Adrenal gland (tissue), 9 donors: ENCODE measurements at regions not wholly inside any gene's neighbourhood (a gene's known extent, or its start where the extent isn't known, plus 50 kb on each side); places are given as distances from the start of the nearest gene placed in this dataset.

ENCODE experiments used
- DNase-seq, 7 donors: peaks; one replicate each; pipeline ENCODE4 v3.0.0-alpha.2; 2019 to 2020
- H3K27ac ChIP-seq, 5 donors: fragments of 200-600 bp; sonication (generic) in 4 of 5; 1 replicate in 3 of 5; 2 replicates in 2 of 5; pipeline versions ENCODE4 v1.5.1 to v1.8.0; 2016 to 2020; ENCODE audit warnings: mild to moderate bottlenecking in 1 of 5
- H3K27me3 ChIP-seq: fragments of 200-600 bp; 2 replicates; pipeline ENCODE4 v1.8.0; 2021
- H3K36me3 ChIP-seq, 2 donors: fragments of 200-600 bp; replicated peaks in 1 of 2; 1 replicate in 1 of 2; 2 replicates in 1 of 2; pipeline versions ENCODE4 v1.5.1 to v1.8.0; 2018 to 2022
- H3K4me1 ChIP-seq, 2 donors: fragments of 200-600 bp; replicated peaks in 1 of 2; 1 replicate in 1 of 2; 2 replicates in 1 of 2; pipeline versions ENCODE4 v1.5.1 to v1.8.0; 2018 to 2021
- H3K4me3 ChIP-seq, 4 donors: fragments of 200-600 bp; sonication (generic) in 3 of 4; one replicate each; pipeline ENCODE4 v1.5.1; 2016 to 2018
- H3K9me3 ChIP-seq, 3 donors: fragments of 200-600 bp; sonication (generic) in 1 of 3; replicated peaks in 1 of 3; 1 replicate in 2 of 3; 2 replicates in 1 of 3; pipeline versions ENCODE4 v1.5.1 to v1.8.0; 2016 to 2021
- POLR2A ChIP-seq, 2 donors: fragments of 450-650 bp; IDR thresholded peaks; one replicate each; pipeline ENCODE4 v1.6.1; 2017; ENCODE audit warnings: antibody characterized with exemption in 2 of 2, mild to moderate bottlenecking in 2 of 2, moderate library complexity in 1 of 2
- WGBS, 4 donors: extraction: QIAGEN DNeasy Blood & Tissue Kit in 2 of 4; methylation state at CpG; one replicate each; pipeline versions ENCODE4 v1.1.5 to v1.1.7; 2013 to 2017; 5-methylcytosine and 5-hydroxymethylcytosine counted together
- intact Hi-C, 2 donors: fragments of 100-400 bp; cut with DNase I; formaldehyde crosslinking; loops; one replicate each; pipeline versions ENCODE4 v1.14.1 to v1.15.0; 2022 to 2023
- TF ChIP-seq, protein P1 (sequence below), 6 experiments: fragments of 450-650 bp in 4 of 6; fragments of 200-600 bp in 2 of 6; sonication (generic) in 1 of 6; IDR thresholded peaks; 1 replicate in 5 of 6; 2 replicates in 1 of 6; pipeline versions ENCODE4 v1.5.1 to v1.8.0; 2016 to 2021; ENCODE audit warnings: antibody characterized with exemption in 6 of 6, mild to moderate bottlenecking in 2 of 6, moderate library complexity in 1 of 6
- donor health status: healthy with polysubstance abuse.
- donor health status: Bipolar disorder and iron deficiency.
- donor health status: DM: yes; HTN: yes; CAD: no.
- donor health status: DM: no; HTN: no; CAD: no.
- donor health status: DM: no; HTN: no; CAD: no.

DNA sequence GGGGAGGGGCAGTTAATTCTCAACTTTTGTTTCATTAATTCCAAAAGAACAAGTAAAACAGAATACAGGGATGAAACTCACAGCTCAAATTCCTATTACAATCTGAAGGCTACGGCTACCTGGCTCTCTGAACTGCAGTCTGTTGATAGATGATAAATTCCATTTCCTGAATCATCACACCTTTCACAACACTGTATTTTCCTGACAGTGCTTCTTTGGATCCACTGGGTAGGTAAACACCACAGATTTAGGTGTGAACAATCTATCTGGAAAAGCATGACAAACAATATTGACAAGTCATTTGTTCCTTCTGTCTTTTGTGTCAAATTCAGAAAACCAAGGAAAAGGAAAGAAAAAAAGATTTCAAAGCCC lies 843.2 kb downstream of the LRRTM4 start:
- Histone ChIP-seq H3K9me3 (no peaks in the 10 kb centered on the region), H3K4me1 (no peaks in the 10 kb centered on the region), H3K27me3 (no peaks in the 10 kb centered on the region), H3K36me3 (no peaks in the 10 kb centered on the region), H3K4me3 (no peak overlapping the region), H3K27ac (no peak overlapping the region)
- no peak for DNase-seq
- TF ChIP-seq, protein P1, sequence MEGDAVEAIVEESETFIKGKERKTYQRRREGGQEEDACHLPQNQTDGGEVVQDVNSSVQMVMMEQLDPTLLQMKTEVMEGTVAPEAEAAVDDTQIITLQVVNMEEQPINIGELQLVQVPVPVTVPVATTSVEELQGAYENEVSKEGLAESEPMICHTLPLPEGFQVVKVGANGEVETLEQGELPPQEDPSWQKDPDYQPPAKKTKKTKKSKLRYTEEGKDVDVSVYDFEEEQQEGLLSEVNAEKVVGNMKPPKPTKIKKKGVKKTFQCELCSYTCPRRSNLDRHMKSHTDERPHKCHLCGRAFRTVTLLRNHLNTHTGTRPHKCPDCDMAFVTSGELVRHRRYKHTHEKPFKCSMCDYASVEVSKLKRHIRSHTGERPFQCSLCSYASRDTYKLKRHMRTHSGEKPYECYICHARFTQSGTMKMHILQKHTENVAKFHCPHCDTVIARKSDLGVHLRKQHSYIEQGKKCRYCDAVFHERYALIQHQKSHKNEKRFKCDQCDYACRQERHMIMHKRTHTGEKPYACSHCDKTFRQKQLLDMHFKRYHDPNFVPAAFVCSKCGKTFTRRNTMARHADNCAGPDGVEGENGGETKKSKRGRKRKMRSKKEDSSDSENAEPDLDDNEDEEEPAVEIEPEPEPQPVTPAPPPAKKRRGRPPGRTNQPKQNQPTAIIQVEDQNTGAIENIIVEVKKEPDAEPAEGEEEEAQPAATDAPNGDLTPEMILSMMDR (IDR thresholded peaks at IDR 0.05), result no peak
- TF ChIP-seq POLR2A (IDR thresholded peaks at IDR 0.05), result no peak
- intact Hi-C loops, result no loop called here
- 46 to 60% (median 51%) methylated on average over 1 of the region's 1 CpG for WGBS, 4 donors

DNA sequence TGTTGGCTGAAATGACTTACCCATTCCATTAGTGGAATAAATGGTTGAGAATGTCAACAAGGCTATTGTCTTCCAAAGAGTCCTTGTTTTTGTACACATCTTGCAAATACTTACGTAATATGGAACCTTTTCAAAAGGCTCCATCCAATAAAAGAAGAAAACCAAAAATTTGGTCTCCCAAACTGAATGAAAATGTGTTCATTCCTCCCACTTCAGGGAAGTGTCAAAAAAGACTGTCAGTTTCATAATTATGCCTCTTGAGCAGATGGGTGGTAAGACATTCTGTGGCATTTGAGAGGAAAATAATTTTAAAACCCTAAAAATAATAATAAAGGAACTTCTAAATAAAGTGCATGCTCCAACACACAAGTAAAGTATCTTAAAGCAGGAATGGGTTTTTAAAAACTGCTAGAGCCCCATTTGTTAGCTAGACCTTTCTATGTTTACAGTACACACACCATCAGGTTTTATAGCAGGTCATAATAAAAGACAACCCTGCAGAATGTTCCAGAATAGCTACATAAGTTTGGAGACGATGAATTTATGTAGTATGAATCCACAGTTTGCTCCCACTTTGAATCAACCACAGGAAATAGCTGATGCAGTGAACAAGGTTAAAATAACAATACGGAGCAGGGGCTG lies 843.7 kb downstream of the LRRTM4 start:
- Histone ChIP-seq H3K27ac (no peak overlapping the region), H3K4me3 (no peak overlapping the region), H3K36me3 (no peaks in the 10 kb centered on the region), H3K27me3 (no peaks in the 10 kb centered on the region), H3K9me3 (no peaks in the 10 kb centered on the region), H3K4me1 (no peaks in the 10 kb centered on the region)
- intact Hi-C loops, result no loop called here
- TF ChIP-seq, protein P1 (IDR thresholded peaks at IDR 0.05), result no peak
- DNase-seq, result no peak
- 25 to 30% (median 28%) methylated on average over 3 of the region's 3 CpGs for WGBS, 4 donors

DNA sequence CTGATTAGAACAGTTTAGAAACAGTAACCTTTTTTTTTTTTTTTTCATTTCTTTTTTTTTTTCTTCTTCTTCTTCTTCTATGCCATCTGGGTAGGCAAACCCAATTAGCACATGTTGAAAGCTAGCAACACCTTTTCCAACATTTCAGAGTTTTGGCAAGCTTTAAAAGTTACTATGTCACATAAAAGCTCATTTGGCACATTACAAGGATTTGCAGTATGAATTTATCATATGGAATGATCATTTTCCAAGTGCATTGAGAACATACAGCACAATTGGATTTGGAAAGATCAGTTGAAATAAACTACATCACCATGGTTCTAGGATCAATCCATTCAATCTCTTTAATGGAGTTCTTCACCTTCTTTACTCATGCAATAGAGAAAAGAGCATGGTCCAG lies 847.0 kb downstream of the LRRTM4 start:
- Histone ChIP-seq H3K4me1 (no peaks in the 10 kb centered on the region), H3K36me3 (no peaks in the 10 kb centered on the region), H3K4me3 (no peak overlapping the region), H3K9me3 (no peaks in the 10 kb centered on the region), H3K27me3 (no peaks in the 10 kb centered on the region), H3K27ac (no peak overlapping the region)
- no peak for TF ChIP-seq POLR2A (IDR thresholded peaks at IDR 0.05)
- TF ChIP-seq, protein P1 (IDR thresholded peaks at IDR 0.05), result no peak
- DNase-seq, result no peak
- intact Hi-C loops, result no loop called here

DNA sequence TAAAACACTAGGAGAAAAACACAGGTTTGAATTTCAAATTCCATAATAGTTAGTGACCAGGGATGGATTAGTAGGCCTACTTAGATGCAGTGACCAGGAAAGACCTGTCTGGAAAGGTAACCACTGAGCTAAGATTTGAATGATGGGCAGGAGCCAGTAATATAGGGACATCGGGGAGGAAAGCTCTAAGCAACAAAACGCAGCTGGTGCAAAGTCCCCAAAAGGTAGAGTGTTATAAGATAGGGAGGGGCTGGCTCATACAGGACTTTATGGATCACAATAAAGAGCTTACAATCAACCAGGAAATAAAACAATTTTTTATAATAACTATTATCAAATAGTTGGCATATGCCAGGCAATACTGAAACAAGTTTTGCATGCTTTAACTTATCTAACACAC lies 849.4 kb downstream of the LRRTM4 start:
- Histone ChIP-seq H3K4me3 (no peak overlapping the region), H3K27me3 (no peaks in the 10 kb centered on the region), H3K36me3 (no peaks in the 10 kb centered on the region), H3K4me1 (no peaks in the 10 kb centered on the region), H3K27ac (no peak overlapping the region), H3K9me3 (no peaks in the 10 kb centered on the region)
- DNase-seq, result no peak
- TF ChIP-seq, protein P1 (IDR thresholded peaks at IDR 0.05), result no peak
- TF ChIP-seq POLR2A (IDR thresholded peaks at IDR 0.05), result no peak
- WGBS, 4 donors, result 87 to 92% (median 90%) methylated on average over 2 of the region's 2 CpGs
- intact Hi-C loops, result no loop called here
